ENCODE measurements at regions not wholly inside any gene's neighbourhood (a gene's known extent, or its start where the extent isn't known, plus 50 kb on each side); places are given as distances from the start of the nearest gene placed in this dataset.
A peak's percentile ranks its signal among the peaks of the same experiment; 100 is the strongest.
"Not testable (repeated sequence)": the region's sequence is repeated elsewhere in the genome, so short reads cannot be mapped to it uniquely, and the experiment has no call there.

GRCh38 chr15:69747193-69747592 lies 294.6 kb downstream of the RPLP1 start:
- DNase-seq: no peak

GRCh38 chr15:69748131-69748530 lies 295.5 kb downstream of the RPLP1 start:
- DNase-seq: no peak

DNA sequence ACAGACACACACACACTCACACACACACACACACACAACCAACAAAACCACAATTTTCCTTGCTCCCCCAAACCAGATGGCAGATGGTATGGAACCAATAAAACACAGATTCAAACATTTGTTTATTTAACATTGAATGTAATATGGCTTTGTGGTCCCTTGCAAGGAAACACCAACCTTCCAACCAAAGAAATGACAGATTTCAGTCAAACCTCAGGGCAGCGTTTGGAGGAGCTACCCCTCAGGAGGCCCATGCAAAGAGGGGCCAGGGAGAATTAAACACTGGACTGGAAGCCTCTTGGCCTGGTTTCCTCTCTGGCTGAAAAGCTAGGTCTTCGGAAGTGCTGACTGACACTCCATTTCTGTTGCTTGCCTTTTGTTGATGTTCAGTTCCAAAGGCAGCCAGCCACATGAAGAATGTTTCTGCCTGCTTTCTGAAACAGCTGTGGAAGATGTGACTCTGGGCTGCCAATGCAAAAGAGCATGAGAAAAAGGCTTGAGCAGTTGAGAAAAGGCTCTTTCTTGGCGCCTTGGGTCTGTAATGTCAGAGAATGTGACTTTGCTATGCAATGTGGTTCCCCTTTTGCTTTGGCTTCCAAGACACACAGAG lies 296.1 kb downstream of the RPLP1 start:
- DNase-seq: no peak

- DNase-seq: no peak
Observed at GRCh38 chr15:69749274-69749673, 296.7 kb downstream of the RPLP1 start.

GRCh38 chr15:69749797-69750196 lies 297.2 kb downstream of the RPLP1 start:
- DNase-seq: peak; percentile 38

GRCh38 chr15:69750253-69750652 lies 297.6 kb downstream of the RPLP1 start:
- DNase-seq: no peak

- DNase-seq: no peak
Observed at GRCh38 chr15:69751147-69751546, 298.5 kb downstream of the RPLP1 start.

DNA sequence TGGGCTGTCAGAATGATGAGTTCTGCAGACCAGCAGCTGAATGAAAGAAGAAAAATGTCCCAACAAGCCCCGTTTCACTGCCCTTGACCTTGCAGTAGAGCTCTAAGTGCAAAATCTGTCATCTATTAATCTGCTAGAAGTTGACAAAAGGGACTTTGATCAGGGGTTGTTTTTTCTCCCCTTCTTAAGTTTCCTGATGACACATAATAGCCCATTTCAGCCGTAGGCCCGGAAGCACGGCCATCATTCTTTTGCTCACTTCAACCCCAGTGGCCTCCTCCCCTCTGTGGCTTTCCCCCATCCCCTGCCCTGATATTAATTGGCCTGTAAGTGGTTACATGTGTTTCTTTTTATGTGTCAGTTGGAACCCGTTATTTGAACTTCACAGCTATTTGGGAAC lies 298.9 kb downstream of the RPLP1 start:
- DNase-seq: no peak

DNA sequence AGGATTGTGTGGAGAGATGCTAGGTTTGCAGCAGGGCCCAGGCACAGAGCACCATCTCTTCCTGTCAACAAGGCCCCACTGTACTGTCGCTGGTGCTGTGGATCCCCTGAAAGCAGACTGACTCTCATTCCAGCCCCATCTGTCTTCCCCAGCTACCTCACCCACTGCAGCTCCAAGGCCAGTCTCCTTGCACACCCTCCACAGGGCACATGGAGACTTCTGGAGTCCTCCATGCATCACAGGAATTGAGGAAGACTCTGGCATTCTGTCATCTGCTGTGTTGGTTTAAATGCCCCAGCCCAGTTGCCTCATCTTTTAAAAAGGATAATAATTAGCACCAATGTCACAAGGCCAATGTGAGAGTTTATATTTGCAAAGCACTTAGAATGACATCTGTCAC lies 301.2 kb downstream of the RPLP1 start:
- DNase-seq: no peak

GRCh38 chr15:69754313-69754712 lies 301.7 kb downstream of the RPLP1 start:
- DNase-seq: no peak

DNA sequence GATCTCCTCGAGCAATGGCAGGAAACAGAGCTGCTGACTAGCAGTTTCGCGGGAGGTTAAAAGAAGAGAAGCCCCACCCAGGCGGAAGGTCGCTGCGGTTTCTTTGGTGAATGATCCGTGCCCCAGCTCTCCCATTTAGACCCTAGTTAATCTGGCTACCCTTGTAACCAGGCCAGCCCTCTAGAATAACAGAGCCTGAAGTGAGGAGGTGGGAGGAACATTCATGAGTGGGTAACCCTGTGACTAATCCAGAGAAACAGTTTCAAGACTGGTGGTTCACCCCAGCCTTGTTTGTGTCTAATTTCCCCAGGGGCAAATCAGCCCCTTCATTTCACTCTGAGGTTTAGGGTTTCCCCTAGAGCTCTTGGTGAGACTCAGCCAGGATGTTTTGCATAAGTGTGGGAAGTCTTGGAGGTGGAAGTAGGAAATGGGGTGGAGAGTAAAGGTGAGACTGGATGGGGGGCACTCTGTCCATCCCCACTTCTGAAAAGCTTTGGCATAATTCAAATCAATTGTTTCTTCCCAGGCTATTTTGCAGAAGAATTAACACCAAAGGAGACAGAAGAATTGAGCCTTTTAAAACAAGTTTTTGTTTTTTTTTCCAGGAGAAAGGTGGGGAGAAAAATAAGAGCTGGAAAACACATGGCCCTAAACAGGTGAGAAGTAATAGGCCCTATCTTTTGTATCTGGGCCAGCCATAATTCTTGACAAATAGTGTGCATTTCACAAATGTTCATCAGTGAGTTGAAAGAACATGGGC lies 303.1 kb downstream of the RPLP1 start:
- peak; percentile 67 for DNase-seq

- DNase-seq: no peak
Observed at GRCh38 chr15:69756440-69756839, 303.8 kb downstream of the RPLP1 start.

DNA sequence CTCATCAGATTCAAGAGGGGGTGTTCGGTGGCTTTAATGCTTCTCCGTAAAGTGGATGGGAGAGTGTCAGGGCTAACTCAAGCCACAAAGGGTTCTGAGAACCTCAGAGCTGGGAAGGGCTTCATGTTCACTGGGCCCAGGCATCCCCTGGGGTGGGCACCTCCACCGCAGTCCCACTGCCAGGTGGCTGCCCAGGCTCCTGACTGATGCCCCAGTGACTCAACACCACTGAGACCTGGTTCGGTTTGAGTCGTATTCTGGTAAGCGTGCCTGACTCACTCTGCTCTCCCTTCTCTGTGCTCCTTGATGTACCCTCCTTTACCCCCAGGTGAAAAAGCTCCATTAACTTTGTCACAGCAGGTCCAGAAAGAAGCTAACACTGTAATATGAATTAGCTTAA lies 304.6 kb downstream of the RPLP1 start:
- no peak for DNase-seq

GRCh38 chr15:69758291-69758771 lies 305.7 kb downstream of the RPLP1 start:
- no peak for DNase-seq

GRCh38 chr15:69758810-69759790 lies 306.5 kb downstream of the RPLP1 start:
- peak; percentile 90 for DNase-seq

DNA sequence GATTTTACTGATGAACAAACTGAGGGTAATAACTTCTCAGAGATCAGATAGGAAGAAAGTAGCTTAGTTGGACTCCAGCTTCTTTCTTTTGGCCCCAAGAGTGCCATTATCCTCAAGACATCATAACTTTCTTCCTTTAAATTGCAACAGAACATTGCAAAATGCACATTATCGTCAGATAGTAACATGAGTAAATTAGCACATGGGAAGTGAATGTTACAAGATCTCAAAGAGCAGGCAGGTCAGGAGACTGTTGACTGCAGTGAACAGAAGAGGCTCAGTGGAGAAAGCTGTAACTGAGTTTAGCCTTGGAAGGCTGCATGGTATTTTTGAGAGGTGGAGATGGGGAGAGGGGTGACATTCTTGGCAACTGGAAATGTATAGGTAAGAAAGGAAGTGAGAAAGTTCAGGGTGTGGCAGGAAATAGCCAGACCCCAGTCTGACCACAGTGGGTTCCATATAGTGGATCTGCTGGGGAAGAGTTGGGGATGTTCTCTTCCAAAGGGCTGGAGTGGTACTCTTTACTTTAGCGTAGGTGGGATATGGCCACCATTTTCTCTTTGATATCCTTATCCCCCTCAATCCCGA lies 307.7 kb downstream of the RPLP1 start:
- DNase-seq: no peak

- peak; percentile 87 for DNase-seq
Observed at GRCh38 chr15:69760890-69761568, 308.4 kb downstream of the RPLP1 start.

DNA sequence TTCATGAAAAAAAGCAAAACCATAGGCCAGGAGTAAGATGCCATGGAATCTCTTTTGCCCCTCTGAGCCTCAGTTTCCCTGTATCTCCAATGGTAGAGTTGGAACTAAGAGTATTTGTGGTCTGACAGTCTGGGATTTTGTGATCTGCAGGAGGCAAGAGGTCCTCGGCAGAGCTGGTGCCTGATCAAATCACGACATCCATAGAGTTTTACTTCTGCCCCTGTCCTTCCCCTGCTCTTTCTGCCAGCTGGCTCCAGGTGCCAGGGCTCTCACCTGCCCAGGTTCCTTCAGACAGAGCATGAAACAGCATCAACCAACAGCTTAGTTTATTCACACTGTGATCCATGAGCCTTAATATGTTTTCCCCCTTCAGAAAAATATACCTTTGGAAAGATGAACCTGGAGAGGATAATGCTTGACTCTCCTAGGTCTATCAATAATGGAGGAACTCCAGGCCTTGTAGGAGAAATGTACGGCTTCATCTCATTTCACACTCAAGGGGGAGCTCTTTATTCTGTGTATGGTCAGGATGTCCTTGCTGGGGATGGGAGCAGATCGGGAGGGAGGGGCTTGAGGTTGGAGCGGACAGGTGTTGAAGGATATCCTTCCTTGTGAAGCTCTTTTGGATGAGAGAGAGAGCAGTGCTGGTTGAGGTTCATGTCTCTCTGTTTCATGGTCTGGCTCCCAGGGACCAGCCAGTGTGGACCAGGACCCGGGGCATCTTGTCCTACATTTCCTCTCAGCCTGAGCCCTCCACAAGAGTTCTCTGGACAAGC lies 309.9 kb downstream of the RPLP1 start:
- DNase-seq: no peak

GRCh38 chr15:69763831-69764230 lies 311.2 kb downstream of the RPLP1 start:
- DNase-seq: no peak

DNA sequence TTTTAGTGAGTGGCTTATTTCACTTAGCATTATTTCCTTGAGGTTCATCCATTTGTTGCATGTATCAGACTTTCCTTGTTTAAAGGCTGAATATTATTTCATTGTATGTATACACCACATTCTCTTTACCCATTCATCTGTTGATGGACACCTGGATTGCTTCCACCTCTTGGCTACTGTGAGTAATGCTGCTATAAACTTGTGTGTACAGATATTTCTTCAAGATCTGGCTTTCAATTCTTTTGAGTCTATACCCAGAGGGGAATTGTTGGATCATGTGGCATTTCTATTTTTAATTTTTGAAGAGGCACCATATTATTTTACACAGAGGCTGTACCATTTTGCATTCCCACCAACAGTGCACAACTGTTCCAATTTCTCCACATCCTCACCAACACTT lies 313.5 kb downstream of the RPLP1 start:
- DNase-seq: no peak

DNA sequence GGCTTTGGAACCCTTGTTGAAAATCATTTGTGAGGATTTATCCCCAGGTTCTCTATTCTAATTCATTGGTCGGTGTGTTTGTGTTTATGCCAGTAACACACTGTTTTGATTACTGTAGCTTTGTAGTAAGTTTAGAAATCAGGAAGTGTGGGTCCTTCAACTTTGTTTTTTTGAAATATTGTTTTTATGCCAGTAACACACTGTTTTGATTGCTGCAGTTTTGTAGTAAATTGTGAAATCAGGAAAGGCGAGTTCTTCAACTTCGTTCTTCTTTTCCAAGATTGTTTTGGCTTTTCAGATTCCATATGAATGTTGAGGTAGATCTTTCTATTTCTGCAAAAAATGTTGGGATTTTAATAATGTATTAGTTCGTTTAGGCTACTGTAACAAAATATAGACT lies 314.6 kb downstream of the RPLP1 start:
- DNase-seq: no peak

GRCh38 chr15:69769336-69769735 lies 316.7 kb downstream of the RPLP1 start:
- not testable (repeated sequence) for DNase-seq

All from CD4-positive, alpha-beta T cell treated with Interleukin-17A for 1 hour (primary cell).